Smooth muscle cell (in vitro differentiated cells): ENCODE measurements at regions not wholly inside any gene's neighbourhood (a gene's known extent, or its start where the extent isn't known, plus 50 kb on each side); places are given as distances from the start of the nearest gene placed in this dataset. TPM values are rescaled to one million over a fixed set of nuclear protein-coding genes. Genes with fewer than 3 reads are reported as not detected.

Source experiments
- DNase-seq: peaks from one replicate; lab custom pipeline; 2025; ENCODE audit not compliant: unreplicated experiment; lab: John Stamatoyannopoulos, UW
- H2AFZ ChIP-seq: fragments of 200-600 bp; sonication (generic); 2 replicates; pipeline ENCODE4 v1.6.0; 2016; ENCODE audit warnings: antibody characterized with exemption, low read depth, mild to moderate bottlenecking
- H3F3A ChIP-seq: fragments of 200-600 bp; sonication (generic); 2 replicates; pipeline ENCODE4 v1.6.0; 2017; ENCODE audit warnings: antibody characterized with exemption, low read depth
- H3K27ac ChIP-seq: fragments of 200-600 bp; sonication (generic); 2 replicates; pipeline ENCODE4 v1.5.1; 2016; ENCODE audit warnings: low read depth, mild to moderate bottlenecking
- H3K27me3 ChIP-seq: fragments of 200-600 bp; sonication (generic); 2 replicates; pipeline ENCODE4 v1.6.1; 2016; ENCODE audit warnings: low read depth, mild to moderate bottlenecking
- H3K36me3 ChIP-seq: fragments of 200-600 bp; sonication (generic); 2 replicates; pipeline ENCODE4 v1.5.1; 2016; ENCODE audit warnings: low read depth
- H3K4me1 ChIP-seq: fragments of 200-600 bp; sonication (generic); 2 replicates; pipeline ENCODE4 v1.5.1; 2016; ENCODE audit warnings: low read depth
- H3K4me2 ChIP-seq: fragments of 200-600 bp; sonication (generic); 2 replicates; pipeline ENCODE4 v1.6.0; 2016; ENCODE audit warnings: mild to moderate bottlenecking
- H3K4me3 ChIP-seq: fragments of 200-600 bp; sonication (generic); 2 replicates; pipeline ENCODE4 v1.5.1; 2016; ENCODE audit warnings: mild to moderate bottlenecking
- H3K79me2 ChIP-seq: fragments of 200-600 bp; sonication (generic); 2 replicates; pipeline ENCODE4 v1.6.0; 2016; ENCODE audit warnings: low read depth, mild to moderate bottlenecking
- H3K9ac ChIP-seq: fragments of 200-600 bp; sonication (generic); 2 replicates; pipeline ENCODE4 v1.6.0; 2016; ENCODE audit warnings: low read depth
- H3K9me3 ChIP-seq: fragments of 200-600 bp; sonication (generic); replicated peaks from 2 replicates; pipeline ENCODE4 v1.5.1; 2016; ENCODE audit warnings: low read depth
- H4K20me1 ChIP-seq: fragments of 200-600 bp; sonication (generic); 2 replicates; pipeline ENCODE4 v1.6.0; 2016; ENCODE audit warnings: low read depth
- WGBS: methylation state at CpG from one replicate; pipeline ENCODE4 v1.1.7; 2016; ENCODE audit warnings: low lambda C conversion rate; 5-methylcytosine and 5-hydroxymethylcytosine counted together
- small RNA-seq: library from RNA; depleted of rRNA; stranded (forward); fragments of <200 nt; gene quantifications from one replicate; pipeline ENCODE3, GENCODE V24; 2014
- TF ChIP-seq, protein P1 (sequence below): fragments of 200-600 bp; sonication (generic); IDR thresholded peaks from 2 replicates; pipeline ENCODE4 v1.5.1; 2017; ENCODE audit warnings: borderline replicate concordance, mild to moderate bottlenecking, antibody characterized with exemption; ENCODE audit not compliant: insufficient read depth, poor library complexity, severe bottlenecking

GRCh38 chr5:168228668-168229067 is 62.8 kb upstream of the WWC1 start:
- H4K20me1 ChIP-seq, result no peaks in the 10 kb centered on the region
- WGBS, result 100% methylated on average over 3 of the region's 3 CpGs
- H3K9ac ChIP-seq, result no peak overlapping the region
- no peak for DNase-seq
- H3F3A ChIP-seq, result no peaks in the 10 kb centered on the region
- H2AFZ ChIP-seq, result no peak overlapping the region
- no peaks in the 10 kb centered on the region for H3K4me1 ChIP-seq
- no peak overlapping the region for H3K4me3 ChIP-seq
- H3K27me3 ChIP-seq, result no peaks in the 10 kb centered on the region
- H3K9me3 ChIP-seq, result no peaks in the 10 kb centered on the region
- H3K79me2 ChIP-seq, result no peaks in the 10 kb centered on the region
- no peak overlapping the region for H3K27ac ChIP-seq
- TF ChIP-seq, protein P1, sequence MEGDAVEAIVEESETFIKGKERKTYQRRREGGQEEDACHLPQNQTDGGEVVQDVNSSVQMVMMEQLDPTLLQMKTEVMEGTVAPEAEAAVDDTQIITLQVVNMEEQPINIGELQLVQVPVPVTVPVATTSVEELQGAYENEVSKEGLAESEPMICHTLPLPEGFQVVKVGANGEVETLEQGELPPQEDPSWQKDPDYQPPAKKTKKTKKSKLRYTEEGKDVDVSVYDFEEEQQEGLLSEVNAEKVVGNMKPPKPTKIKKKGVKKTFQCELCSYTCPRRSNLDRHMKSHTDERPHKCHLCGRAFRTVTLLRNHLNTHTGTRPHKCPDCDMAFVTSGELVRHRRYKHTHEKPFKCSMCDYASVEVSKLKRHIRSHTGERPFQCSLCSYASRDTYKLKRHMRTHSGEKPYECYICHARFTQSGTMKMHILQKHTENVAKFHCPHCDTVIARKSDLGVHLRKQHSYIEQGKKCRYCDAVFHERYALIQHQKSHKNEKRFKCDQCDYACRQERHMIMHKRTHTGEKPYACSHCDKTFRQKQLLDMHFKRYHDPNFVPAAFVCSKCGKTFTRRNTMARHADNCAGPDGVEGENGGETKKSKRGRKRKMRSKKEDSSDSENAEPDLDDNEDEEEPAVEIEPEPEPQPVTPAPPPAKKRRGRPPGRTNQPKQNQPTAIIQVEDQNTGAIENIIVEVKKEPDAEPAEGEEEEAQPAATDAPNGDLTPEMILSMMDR, result no peak
- no peaks in the 10 kb centered on the region for H3K36me3 ChIP-seq
- no peak overlapping the region for H3K4me2 ChIP-seq

GRCh38 chr5:168234133-168234532 is 57.3 kb upstream of the WWC1 start:
- H2AFZ ChIP-seq, result no peak overlapping the region
- H3K9ac ChIP-seq, result no peak overlapping the region
- no peaks in the 10 kb centered on the region for H3K4me1 ChIP-seq
- no peak overlapping the region for H3K27ac ChIP-seq
- WGBS, result 91% methylated on average over 3 of the region's 3 CpGs
- H3K4me3 ChIP-seq, result no peak overlapping the region
- H3K27me3 ChIP-seq, result no peaks in the 10 kb centered on the region
- no peaks in the 10 kb centered on the region for H4K20me1 ChIP-seq
- TF ChIP-seq, protein P1, result no peak
- no peaks in the 10 kb centered on the region for H3K79me2 ChIP-seq
- DNase-seq, result no peak
- no peaks in the 10 kb centered on the region for H3K9me3 ChIP-seq
- H3K36me3 ChIP-seq, result no peaks in the 10 kb centered on the region
- no peak overlapping the region for H3K4me2 ChIP-seq
- no peaks in the 10 kb centered on the region for H3F3A ChIP-seq

DNA sequence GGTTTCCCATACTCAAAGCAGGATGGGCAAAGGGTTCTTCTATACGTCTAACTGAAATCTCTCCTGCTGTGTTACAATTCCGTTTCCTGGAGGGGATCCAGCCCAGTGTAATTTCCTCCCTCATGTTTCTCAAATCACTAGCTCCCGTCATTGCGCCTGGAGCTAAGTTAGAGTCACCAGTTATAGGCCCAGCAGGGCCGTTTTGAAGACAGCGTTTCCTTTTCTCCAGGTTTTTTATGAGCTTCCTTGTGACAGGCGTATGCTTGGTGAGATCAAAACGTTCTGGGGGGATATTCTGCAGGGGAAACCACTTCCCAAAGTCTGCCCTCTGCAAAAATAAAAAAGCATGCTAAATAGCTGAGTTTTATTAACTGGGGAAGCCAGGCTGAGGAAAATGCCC is 53.0 kb upstream of the WWC1 start:
- H3K9me3 ChIP-seq, result no peaks in the 10 kb centered on the region
- no peaks in the 10 kb centered on the region for H3K27me3 ChIP-seq
- WGBS, result 48% methylated on average over 8 of the region's 8 CpGs
- H3K79me2 ChIP-seq, result no peaks in the 10 kb centered on the region
- H3K27ac ChIP-seq, result no peak overlapping the region
- no peaks in the 10 kb centered on the region for H3K36me3 ChIP-seq
- no peak overlapping the region for H2AFZ ChIP-seq
- no peak for DNase-seq
- H3K9ac ChIP-seq, result no peak overlapping the region
- H3K4me1 ChIP-seq, result no peaks in the 10 kb centered on the region
- TF ChIP-seq, protein P1, result no peak
- H3F3A ChIP-seq, result no peaks in the 10 kb centered on the region
- no peaks in the 10 kb centered on the region for H4K20me1 ChIP-seq
- no peak overlapping the region for H3K4me3 ChIP-seq
- no peak overlapping the region for H3K4me2 ChIP-seq

GRCh38 chr5:168239325-168239724 is 52.1 kb upstream of the WWC1 start:
- Histone ChIP-seq H3K4me1 (no peaks in the 10 kb centered on the region), H3K36me3 (no peaks in the 10 kb centered on the region), H3K27me3 (no peaks in the 10 kb centered on the region), H4K20me1 (no peaks in the 10 kb centered on the region), H2AFZ (no peak overlapping the region), H3K9ac (no peak overlapping the region), H3K4me2 (no peak overlapping the region), H3K9me3 (no peaks in the 10 kb centered on the region), H3K4me3 (no peak overlapping the region), H3K79me2 (no peaks in the 10 kb centered on the region), H3K27ac (no peak overlapping the region), H3F3A (no peaks in the 10 kb centered on the region)
- DNase-seq, result no peak
- TF ChIP-seq, protein P1, result no peak

Small RNA genes in the stretch of these regions (small RNA-seq; reads per million reads assigned to genes)
- gene AC026403.1, result 3.8 reads per million, percentile 57 among the genes with 10 or more reads in this experiment
- gene RF00561, result not detected
- gene RN7SKP60, result not detected
- gene RNU6-168P, result not detected
- gene RNU6-209P, result not detected
